Lung (tissue), 11 donors: ENCODE measurements at regions not wholly inside any gene's neighbourhood (a gene's known extent, or its start where the extent isn't known, plus 50 kb on each side); places are given as distances from the start of the nearest gene placed in this dataset.

ENCODE experiments used
- ATAC-seq: fragments of 200-7000 bp; cut with Tn5 transposase; one replicate; pipeline ENCODE4 v1.9.1; 2020; ENCODE audit warnings: moderate number of reproducible peaks; ENCODE audit not compliant: insufficient read depth, low FRiP score
- DNase-seq, 3 donors: peaks; one replicate each; pipeline ENCODE4 v3.0.0-alpha.2; 2013 to 2017
- H3K27ac ChIP-seq, 2 donors: one replicate each; pipeline ENCODE4 v1.5.1; 2013; ENCODE audit warnings: mild to moderate bottlenecking in 2 of 2, moderate library complexity in 2 of 2, control low read depth in 1 of 2, inconsistent platforms in 1 of 2, low read depth in 1 of 2, low read length in 1 of 2
- H3K27me3 ChIP-seq, 3 donors: one replicate each; pipeline ENCODE4 v1.5.1; 2013; ENCODE audit warnings: low read length in 2 of 3; ENCODE audit not compliant: control insufficient read depth in 3 of 3, insufficient read depth in 3 of 3
- H3K36me3 ChIP-seq, 4 donors: one replicate each; pipeline ENCODE4 v1.5.1; 2013; ENCODE audit warnings: low read length in 4 of 4, mild to moderate bottlenecking in 1 of 4, moderate library complexity in 1 of 4; ENCODE audit not compliant: control insufficient read depth in 4 of 4, insufficient read depth in 4 of 4
- H3K4me1 ChIP-seq, 5 donors: one replicate each; pipeline ENCODE4 v1.5.1; 2013; ENCODE audit warnings: low read length in 5 of 5, mild to moderate bottlenecking in 2 of 5, moderate library complexity in 1 of 5; ENCODE audit not compliant: control insufficient read depth in 5 of 5, insufficient read depth in 5 of 5
- H3K4me3 ChIP-seq: one replicate; pipeline ENCODE4 v1.5.1; 2013; ENCODE audit warnings: mild to moderate bottlenecking, control low read depth, moderate library complexity
- H3K9ac ChIP-seq, 2 donors: one replicate each; pipeline ENCODE4 v1.5.1; 2013; ENCODE audit warnings: low read length in 2 of 2, control low read depth in 1 of 2; ENCODE audit not compliant: insufficient read depth in 1 of 2
- H3K9me3 ChIP-seq, 4 donors: one replicate each; pipeline ENCODE4 v1.5.1; 2013; ENCODE audit warnings: low read length in 3 of 4, mild to moderate bottlenecking in 1 of 4, moderate library complexity in 1 of 4; ENCODE audit not compliant: control insufficient read depth in 4 of 4, insufficient read depth in 3 of 4
- WGBS, 2 donors: extraction: QIAGEN DNeasy Blood & Tissue Kit; methylation state at CpG; one replicate each; pipeline ENCODE4 v1.1.7; 2013; 5-methylcytosine and 5-hydroxymethylcytosine counted together
- TF ChIP-seq, protein P1 (sequence below): IDR thresholded peaks from 2 replicates; pipeline ENCODE4 v1.5.1; 2012; ENCODE audit warnings: mild to moderate bottlenecking; ENCODE audit errors: control extremely low read depth, extremely low read depth
- donor health status: control.
- donor health status: control.
- donor health status: Bipolar disorder and iron deficiency.
- donor health status: healthy.
- donor health status: DM: yes; HTN: yes; CAD: no.

DNA sequence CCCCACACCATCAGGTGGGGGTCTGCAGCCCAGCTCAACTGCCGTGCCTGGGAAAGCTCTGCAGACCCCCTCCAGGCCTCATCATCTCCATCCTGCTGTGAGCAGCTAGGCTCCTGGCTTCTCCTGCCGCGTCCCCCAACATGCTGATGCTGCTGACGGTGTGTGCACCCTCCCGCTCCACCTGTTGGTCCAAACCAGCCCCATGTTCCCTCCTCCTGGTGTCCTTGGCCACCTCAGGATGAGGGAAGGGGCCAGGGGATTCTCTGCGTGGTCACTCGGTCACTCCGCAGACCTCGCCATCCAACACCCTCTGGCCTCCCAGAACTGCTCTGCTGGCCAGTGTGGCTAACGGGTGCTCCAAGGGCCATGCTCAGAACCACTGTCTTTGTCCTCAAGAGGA, 368.6 kb downstream of the FOXL1 start:
- no peak overlapping the region for H3K27ac ChIP-seq
- no peaks in the 10 kb centered on the region for H3K36me3 ChIP-seq
- DNase-seq = no peak
- H3K4me3 ChIP-seq = no peak overlapping the region
- H3K9me3 ChIP-seq = peaks cover 0 to 3% (median 0%) of the 10 kb centered on the region in 4 donors
- no peak for ATAC-seq
- H3K27me3 ChIP-seq = peaks cover 0 to 3% (median 0%) of the 10 kb centered on the region in 3 donors
- H3K9ac ChIP-seq = no peak overlapping the region
- 91 to 93% methylated on average over 10 of the region's 10 CpGs for WGBS, 2 donors
- TF ChIP-seq, protein P1, sequence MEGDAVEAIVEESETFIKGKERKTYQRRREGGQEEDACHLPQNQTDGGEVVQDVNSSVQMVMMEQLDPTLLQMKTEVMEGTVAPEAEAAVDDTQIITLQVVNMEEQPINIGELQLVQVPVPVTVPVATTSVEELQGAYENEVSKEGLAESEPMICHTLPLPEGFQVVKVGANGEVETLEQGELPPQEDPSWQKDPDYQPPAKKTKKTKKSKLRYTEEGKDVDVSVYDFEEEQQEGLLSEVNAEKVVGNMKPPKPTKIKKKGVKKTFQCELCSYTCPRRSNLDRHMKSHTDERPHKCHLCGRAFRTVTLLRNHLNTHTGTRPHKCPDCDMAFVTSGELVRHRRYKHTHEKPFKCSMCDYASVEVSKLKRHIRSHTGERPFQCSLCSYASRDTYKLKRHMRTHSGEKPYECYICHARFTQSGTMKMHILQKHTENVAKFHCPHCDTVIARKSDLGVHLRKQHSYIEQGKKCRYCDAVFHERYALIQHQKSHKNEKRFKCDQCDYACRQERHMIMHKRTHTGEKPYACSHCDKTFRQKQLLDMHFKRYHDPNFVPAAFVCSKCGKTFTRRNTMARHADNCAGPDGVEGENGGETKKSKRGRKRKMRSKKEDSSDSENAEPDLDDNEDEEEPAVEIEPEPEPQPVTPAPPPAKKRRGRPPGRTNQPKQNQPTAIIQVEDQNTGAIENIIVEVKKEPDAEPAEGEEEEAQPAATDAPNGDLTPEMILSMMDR = no peak
- H3K4me1 ChIP-seq = no peaks in the 10 kb centered on the region

DNA sequence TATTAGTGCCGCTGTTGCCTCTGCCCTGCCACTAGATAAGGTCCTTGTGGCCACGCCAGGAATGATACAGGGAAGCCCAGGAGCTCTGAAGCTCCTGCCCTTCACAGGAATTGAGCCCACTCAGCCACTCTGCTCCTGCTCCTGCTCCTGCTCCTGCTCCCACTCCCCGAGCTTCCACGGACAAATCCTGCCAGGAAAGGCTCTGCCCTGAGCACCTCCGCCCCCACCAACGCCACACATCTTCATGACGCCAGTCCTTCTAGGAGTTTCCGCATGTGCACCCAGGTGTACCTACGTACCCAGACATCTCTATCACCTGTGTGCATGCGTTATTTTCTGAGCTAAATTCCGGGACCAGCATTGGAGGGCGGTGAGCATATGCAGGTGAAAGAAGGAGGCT, 369.1 kb downstream of the C16orf95 start:
- no peaks in the 10 kb centered on the region for H3K36me3 ChIP-seq
- no peak overlapping the region for H3K9ac ChIP-seq
- H3K27me3 ChIP-seq = peaks cover 0 to 3% (median 0%) of the 10 kb centered on the region in 3 donors
- 92 to 94% methylated on average over 12 of the region's 12 CpGs for WGBS, 2 donors
- no peak overlapping the region for H3K4me3 ChIP-seq
- ATAC-seq (no peak), DNase-seq (no peak)
- H3K4me1 ChIP-seq = no peaks in the 10 kb centered on the region
- peaks cover 0 to 7% (median 0%) of the 10 kb centered on the region in 4 donors for H3K9me3 ChIP-seq
- H3K27ac ChIP-seq = no peak overlapping the region
- TF ChIP-seq, protein P1 = no peak

DNA sequence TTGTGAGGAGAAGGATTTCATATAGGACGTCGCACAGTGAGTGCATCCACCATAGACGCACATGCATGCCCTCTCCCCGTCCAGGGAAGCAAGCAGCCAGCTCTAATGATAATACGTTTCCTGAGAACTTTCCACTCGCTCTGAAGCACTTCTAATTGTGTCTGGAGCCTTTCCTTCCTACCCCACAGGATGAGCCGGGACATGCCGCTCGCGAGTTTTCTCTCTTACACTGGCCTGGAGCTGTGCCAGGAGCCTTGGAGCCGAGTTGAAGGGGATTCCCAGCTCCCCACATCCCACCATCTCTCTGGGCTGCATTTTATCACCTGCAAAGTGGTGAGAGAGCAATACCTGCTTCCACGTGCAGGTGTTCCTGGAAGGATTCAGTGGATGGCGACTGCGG, 368.1 kb downstream of the C16orf95 start:
- no peak for DNase-seq
- TF ChIP-seq, protein P1 = no peak
- H3K4me1 ChIP-seq = peaks cover 0 to 5% (median 0%) of the 10 kb centered on the region in 5 donors
- no peak overlapping the region for H3K27ac ChIP-seq
- H3K9ac ChIP-seq = no peak overlapping the region
- no peak for ATAC-seq
- 46 to 58% methylated on average over 14 of the region's 14 CpGs for WGBS, 2 donors
- peaks cover 0 to 3% (median 0%) of the 10 kb centered on the region in 3 donors for H3K27me3 ChIP-seq
- no peak overlapping the region for H3K4me3 ChIP-seq
- H3K36me3 ChIP-seq = no peaks in the 10 kb centered on the region
- H3K9me3 ChIP-seq = peaks cover 0 to 13% (median 0%) of the 10 kb centered on the region in 4 donors

DNA sequence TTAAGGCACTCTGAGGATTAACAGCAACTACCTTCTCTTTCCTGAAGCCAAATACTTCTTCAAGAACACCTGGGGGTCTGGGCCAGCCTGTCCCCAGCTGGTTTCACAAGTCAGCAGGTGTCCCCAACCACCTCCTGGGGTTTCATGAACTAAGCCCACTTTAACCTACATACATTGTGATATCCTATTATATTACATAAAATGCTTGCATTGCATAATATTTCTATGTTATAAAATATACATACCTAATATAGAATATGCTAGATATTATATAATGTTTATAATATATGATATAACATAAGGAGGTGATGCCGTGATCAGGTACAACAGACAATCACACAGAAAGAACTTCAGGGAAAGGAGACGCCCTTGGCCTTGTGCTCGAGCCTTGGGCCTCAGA, 367.6 kb downstream of the C16orf95 start:
- 92 to 96% methylated on average over 3 of the region's 3 CpGs for WGBS, 2 donors
- no peak overlapping the region for H3K4me3 ChIP-seq
- H3K27me3 ChIP-seq = peaks cover 0 to 3% (median 0%) of the 10 kb centered on the region in 3 donors
- peaks cover 0 to 13% (median 0%) of the 10 kb centered on the region in 4 donors for H3K9me3 ChIP-seq
- ATAC-seq (no peak), DNase-seq (no peak)
- TF ChIP-seq, protein P1 = no peak
- no peak overlapping the region for H3K27ac ChIP-seq
- H3K4me1 ChIP-seq = peaks cover 0 to 5% (median 0%) of the 10 kb centered on the region in 5 donors
- H3K36me3 ChIP-seq = no peaks in the 10 kb centered on the region
- no peak overlapping the region for H3K9ac ChIP-seq
